Left renal cortex interstitium (tissue), 4 donors: ENCODE measurements at regions not wholly inside any gene's neighbourhood (a gene's known extent, or its start where the extent isn't known, plus 50 kb on each side); places are given as distances from the start of the nearest gene placed in this dataset.
"Not testable (repeated sequence)": the region's sequence is repeated elsewhere in the genome, so short reads cannot be mapped to it uniquely, and the experiment has no call there.

Source experiments
- DNase-seq, 4 donors: peaks; one replicate each; pipeline ENCODE4 v3.0.0-alpha.2; 2013; ENCODE audit warnings: low read depth in 4 of 4, low spot score in 2 of 4, missing footprints in 1 of 4

GRCh38 chr9:34796924-34797323 lies 87.0 kb upstream of the CCL21 start:
- no peak for DNase-seq

GRCh38 chr9:34793428-34793827 lies 83.5 kb upstream of the CCL21 start:
- no peak for DNase-seq

GRCh38 chr9:34783951-34784487 lies 74.1 kb upstream of the CCL21 start:
- DNase-seq: no peak

GRCh38 chr9:34782372-34782771 lies 72.4 kb upstream of the CCL21 start:
- DNase-seq: no peak

- no peak for DNase-seq
Observed at GRCh38 chr9:34777666-34778065, 67.7 kb upstream of the CCL21 start.

- no peak for DNase-seq
Observed at GRCh38 chr9:34773955-34774354, 64.0 kb upstream of the CCL21 start.

- no peak for DNase-seq
Observed at GRCh38 chr9:34773306-34773910, 63.5 kb upstream of the CCL21 start.

- DNase-seq: no peak
Observed at GRCh38 chr9:34771007-34771406, 61.1 kb upstream of the CCL21 start.

GRCh38 chr9:34767087-34767486 lies 57.2 kb upstream of the CCL21 start:
- not testable (repeated sequence) for DNase-seq

GRCh38 chr9:34760196-34761040 lies 50.5 kb upstream of the CCL21 start:
- peak in 1 of 4 donors; percentile 10 for DNase-seq
